Stomach (tissue), 4 donors: ENCODE measurements at regions not wholly inside any gene's neighbourhood (a gene's known extent, or its start where the extent isn't known, plus 50 kb on each side); places are given as distances from the start of the nearest gene placed in this dataset.

ENCODE experiments used
- EP300 ChIP-seq: sonication (generic); formaldehyde crosslinking; IDR thresholded peaks from one replicate; pipeline ENCODE4 v1.6.1; 2017; ENCODE audit warnings: antibody characterized with exemption
- POLR2A ChIP-seq, 4 donors: fragments of 450-650 bp; IDR thresholded peaks; one replicate each; pipeline ENCODE4 v1.6.1; 2016; ENCODE audit warnings: antibody characterized with exemption in 4 of 4, control low read depth in 2 of 4, mild to moderate bottlenecking in 1 of 4, moderate library complexity in 1 of 4
- TF ChIP-seq, protein P1 (sequence below), 7 experiments: fragments of 450-650 bp in 4 of 7; fragments of 200-600 bp in 3 of 7; sonication (generic) in 3 of 7; IDR thresholded peaks; one replicate each; pipeline ENCODE4 v1.5.1; 2016 to 2019; ENCODE audit warnings: antibody characterized with exemption in 7 of 7, control low read depth in 2 of 7, mild to moderate bottlenecking in 1 of 7

DNA sequence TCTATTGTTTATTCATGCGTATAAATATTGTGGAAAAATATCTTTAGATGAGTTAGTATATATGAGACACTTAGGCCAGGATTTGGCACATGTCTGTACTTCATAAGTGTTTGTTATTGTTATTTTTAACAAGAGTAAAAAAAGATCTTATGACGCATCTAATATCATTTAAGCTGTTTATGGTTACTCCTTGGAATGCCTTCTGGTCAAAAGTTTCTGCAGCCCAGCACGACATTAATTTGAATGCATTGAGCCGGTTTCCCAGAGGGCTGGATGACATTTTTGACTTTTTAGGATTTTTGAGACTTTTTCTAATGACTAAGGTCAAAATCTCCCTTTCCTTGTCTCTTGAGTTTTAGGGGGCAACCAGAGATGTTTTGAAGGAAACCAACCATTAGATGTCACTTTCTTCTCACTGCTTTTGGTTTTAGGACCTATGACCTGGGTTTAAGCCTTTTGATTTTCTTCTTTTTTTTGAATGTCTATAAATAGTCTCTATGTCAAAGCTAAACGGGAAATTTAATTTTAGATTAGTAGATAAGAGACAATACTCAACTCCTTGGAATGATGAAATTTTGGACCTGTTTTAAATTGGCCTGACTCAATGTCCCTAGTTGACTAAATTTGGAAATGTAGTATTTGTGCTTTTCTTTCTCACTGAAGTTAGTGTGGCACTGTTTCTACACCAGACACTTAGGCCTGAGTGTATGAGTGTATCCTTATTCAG lies 215.5 kb downstream of the AEBP2 start:
- TF ChIP-seq, protein P1, sequence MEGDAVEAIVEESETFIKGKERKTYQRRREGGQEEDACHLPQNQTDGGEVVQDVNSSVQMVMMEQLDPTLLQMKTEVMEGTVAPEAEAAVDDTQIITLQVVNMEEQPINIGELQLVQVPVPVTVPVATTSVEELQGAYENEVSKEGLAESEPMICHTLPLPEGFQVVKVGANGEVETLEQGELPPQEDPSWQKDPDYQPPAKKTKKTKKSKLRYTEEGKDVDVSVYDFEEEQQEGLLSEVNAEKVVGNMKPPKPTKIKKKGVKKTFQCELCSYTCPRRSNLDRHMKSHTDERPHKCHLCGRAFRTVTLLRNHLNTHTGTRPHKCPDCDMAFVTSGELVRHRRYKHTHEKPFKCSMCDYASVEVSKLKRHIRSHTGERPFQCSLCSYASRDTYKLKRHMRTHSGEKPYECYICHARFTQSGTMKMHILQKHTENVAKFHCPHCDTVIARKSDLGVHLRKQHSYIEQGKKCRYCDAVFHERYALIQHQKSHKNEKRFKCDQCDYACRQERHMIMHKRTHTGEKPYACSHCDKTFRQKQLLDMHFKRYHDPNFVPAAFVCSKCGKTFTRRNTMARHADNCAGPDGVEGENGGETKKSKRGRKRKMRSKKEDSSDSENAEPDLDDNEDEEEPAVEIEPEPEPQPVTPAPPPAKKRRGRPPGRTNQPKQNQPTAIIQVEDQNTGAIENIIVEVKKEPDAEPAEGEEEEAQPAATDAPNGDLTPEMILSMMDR (IDR thresholded peaks at IDR 0.05): no peak
- TF ChIP-seq POLR2A (IDR thresholded peaks at IDR 0.05) (no peak), EP300 (no peak)
